ENCODE measurements at regions not wholly inside any gene's neighbourhood (a gene's known extent, or its start where the extent isn't known, plus 50 kb on each side); places are given as distances from the start of the nearest gene placed in this dataset.

DNA sequence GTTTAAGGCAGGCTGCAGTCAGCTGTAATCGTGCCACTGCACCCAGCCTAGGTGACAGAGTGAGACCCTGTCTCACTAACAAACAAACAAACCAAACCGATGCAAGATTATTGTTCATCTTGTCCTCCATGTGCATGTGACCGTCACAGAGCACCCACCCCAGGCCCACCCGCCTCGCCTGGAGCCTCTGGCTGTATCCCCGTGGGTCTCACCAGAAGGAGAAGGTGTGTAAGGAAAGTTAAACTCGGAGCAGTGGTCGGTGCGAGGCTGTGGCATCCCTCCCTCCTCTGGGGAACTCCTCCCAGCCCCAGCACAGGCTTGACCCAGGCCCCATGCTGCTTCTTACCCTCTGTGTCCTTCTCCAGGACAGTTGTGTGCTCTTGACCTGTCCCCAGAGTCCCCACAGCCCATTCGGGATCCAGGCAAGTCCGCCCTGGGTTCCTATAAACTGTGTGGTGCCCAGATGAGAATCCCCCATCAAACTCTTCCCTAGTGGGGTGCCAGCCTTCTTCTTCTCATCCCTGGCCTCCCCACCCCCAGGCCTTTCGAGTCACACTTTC lies 318.4 kb downstream of the AJAP1 start (continued):
- TF ChIP-seq IRF5 (IDR thresholded peaks at IDR 0.05; ENCODE audit: borderline replicate concordance), result no peak
- no peak for TF ChIP-seq SMAD5 (IDR thresholded peaks at IDR 0.05; ENCODE audit: low read depth)
- no peak for TF ChIP-seq CBX5 (IDR thresholded peaks at IDR 0.05; ENCODE audit: low read depth)
- TF ChIP-seq, protein P1, sequence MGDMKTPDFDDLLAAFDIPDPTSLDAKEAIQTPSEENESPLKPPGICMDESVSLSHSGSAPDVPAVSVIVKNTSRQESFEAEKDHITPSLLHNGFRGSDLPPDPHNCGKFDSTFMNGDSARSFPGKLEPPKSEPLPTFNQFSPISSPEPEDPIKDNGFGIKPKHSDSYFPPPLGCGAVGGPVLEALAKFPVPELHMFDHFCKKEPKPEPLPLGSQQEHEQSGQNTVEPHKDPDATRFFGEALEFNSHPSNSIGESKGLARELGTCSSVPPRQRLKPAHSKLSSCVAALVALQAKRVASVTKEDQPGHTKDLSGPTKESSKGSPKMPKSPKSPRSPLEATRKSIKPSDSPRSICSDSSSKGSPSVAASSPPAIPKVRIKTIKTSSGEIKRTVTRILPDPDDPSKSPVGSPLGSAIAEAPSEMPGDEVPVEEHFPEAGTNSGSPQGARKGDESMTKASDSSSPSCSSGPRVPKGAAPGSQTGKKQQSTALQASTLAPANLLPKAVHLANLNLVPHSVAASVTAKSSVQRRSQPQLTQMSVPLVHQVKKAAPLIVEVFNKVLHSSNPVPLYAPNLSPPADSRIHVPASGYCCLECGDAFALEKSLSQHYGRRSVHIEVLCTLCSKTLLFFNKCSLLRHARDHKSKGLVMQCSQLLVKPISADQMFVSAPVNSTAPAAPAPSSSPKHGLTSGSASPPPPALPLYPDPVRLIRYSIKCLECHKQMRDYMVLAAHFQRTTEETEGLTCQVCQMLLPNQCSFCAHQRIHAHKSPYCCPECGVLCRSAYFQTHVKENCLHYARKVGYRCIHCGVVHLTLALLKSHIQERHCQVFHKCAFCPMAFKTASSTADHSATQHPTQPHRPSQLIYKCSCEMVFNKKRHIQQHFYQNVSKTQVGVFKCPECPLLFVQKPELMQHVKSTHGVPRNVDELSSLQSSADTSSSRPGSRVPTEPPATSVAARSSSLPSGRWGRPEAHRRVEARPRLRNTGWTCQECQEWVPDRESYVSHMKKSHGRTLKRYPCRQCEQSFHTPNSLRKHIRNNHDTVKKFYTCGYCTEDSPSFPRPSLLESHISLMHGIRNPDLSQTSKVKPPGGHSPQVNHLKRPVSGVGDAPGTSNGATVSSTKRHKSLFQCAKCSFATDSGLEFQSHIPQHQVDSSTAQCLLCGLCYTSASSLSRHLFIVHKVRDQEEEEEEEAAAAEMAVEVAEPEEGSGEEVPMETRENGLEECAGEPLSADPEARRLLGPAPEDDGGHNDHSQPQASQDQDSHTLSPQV (IDR thresholded peaks at IDR 0.05), result no peak
- TF ChIP-seq, protein P2, sequence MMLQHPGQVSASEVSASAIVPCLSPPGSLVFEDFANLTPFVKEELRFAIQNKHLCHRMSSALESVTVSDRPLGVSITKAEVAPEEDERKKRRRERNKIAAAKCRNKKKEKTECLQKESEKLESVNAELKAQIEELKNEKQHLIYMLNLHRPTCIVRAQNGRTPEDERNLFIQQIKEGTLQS (IDR thresholded peaks at IDR 0.05; ENCODE audit: borderline replicate concordance, extremely low read depth, low read depth, low read length), result no peak

DNA sequence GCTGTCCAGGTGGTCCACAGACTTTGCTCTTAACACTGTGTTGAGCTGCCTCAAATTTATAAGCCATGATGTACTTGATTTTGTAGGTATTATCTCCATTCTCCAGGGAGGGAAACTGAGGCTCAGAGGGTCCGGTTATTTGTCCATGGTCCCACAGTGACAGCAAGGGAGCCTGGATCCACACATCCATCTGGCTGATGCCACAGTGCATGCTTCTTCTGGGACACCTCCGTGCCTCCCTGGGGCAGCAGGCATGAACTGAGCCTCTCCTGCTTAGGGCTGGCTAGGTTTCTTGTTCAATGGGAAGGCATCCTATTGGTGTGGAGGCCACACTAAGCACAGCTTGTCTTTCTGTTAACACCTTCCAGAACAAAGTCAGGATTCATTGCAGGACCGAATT lies 317.3 kb downstream of the AJAP1 start:
- Histone ChIP-seq H3K79me2 (ENCODE audit: control insufficient read depth, insufficient read depth, low read length) (no peaks in the 10 kb centered on the region), H4K20me1 (ENCODE audit: control insufficient read depth, insufficient read depth) (no peaks in the 10 kb centered on the region), H3K9me3 (replicated peaks; ENCODE audit: control insufficient read depth, insufficient read depth, low read length) (no peaks in the 10 kb centered on the region), H3K36me3 (ENCODE audit: control insufficient read depth in 2 of 2, insufficient read depth in 2 of 2, low read length in 1 of 2) (no peaks in the 10 kb centered on the region), H3K27ac (ENCODE audit: control insufficient read depth, insufficient read depth) (no peak overlapping the region), H3K4me2 (ENCODE audit: control insufficient read depth, insufficient read depth) (no peak overlapping the region), H3K27me3 (replicated peaks in 1 of 2; ENCODE audit: control insufficient read depth in 2 of 2, insufficient read depth in 2 of 2, low read length in 1 of 2) (no peaks in the 10 kb centered on the region), H3K4me3 (no peak overlapping the region), H3K9ac (ENCODE audit: control insufficient read depth, insufficient read depth, low read length) (no peak overlapping the region), H2AFZ (ENCODE audit: control insufficient read depth, low read depth, low read length) (no peak overlapping the region), H3K4me1 (ENCODE audit: control insufficient read depth, insufficient read depth, low read length) (no peaks in the 10 kb centered on the region)
- ChIA-PET RAD21 (ENCODE audit: unreplicated experiment) (no interaction called here), POLR2A (no interaction called here), SMC1A (ENCODE audit: uncharacterized antibody, unreplicated experiment) (no interaction called here), CTCF (no interaction called here)
- 11% methylated on average over 3 of the region's 3 CpGs for WGBS (ENCODE audit: insufficient coverage, insufficient replicate concordance, low lambda C conversion rate, missing lambda C conversion rate)
- DNase-seq (ENCODE audit: low read depth, low spot score) (no peak), FAIRE-seq (no peak), ATAC-seq (no peak)
- in situ Hi-C loops (cut with MboI), result no loop called here
- intact Hi-C loops (cut with micrococcal nuclease; ENCODE audit: unreplicated experiment), result no loop called here
- BruUV-seq (replicated peaks), result no TSS peak
- no peak for TF ChIP-seq ZNF274 (IDR thresholded peaks at IDR 0.05; ENCODE audit: insufficient read depth, insufficient read length)
- no peak for TF ChIP-seq KDM1A (IDR thresholded peaks at IDR 0.05; ENCODE audit: borderline replicate concordance)
